Loucy (cell line): ENCODE measurements at regions not wholly inside any gene's neighbourhood (a gene's known extent, or its start where the extent isn't known, plus 50 kb on each side); places are given as distances from the start of the nearest gene placed in this dataset.
"Not testable (repeated sequence)": the region's sequence is repeated elsewhere in the genome, so short reads cannot be mapped to it uniquely, and the experiment has no call there.

Experiments
- H2AFZ ChIP-seq: fragments of 200-600 bp; sonication (generic); 2 replicates; pipeline ENCODE4 v1.6.0; 2016; ENCODE audit warnings: antibody characterized with exemption, mild to moderate bottlenecking, low read length, moderate library complexity
- H3F3A ChIP-seq: fragments of 200-600 bp; 2 replicates; pipeline ENCODE4 v1.6.0; 2016; ENCODE audit warnings: antibody characterized with exemption, low read depth, mild to moderate bottlenecking
- H3K27me3 ChIP-seq: fragments of 200-600 bp; sonication (generic); 2 replicates; pipeline ENCODE4 v1.6.1; 2014; ENCODE audit warnings: low read length, mild to moderate bottlenecking; ENCODE audit not compliant: insufficient read depth, poor library complexity, severe bottlenecking
- H3K36me3 ChIP-seq: fragments of 200-600 bp; sonication (generic); 2 replicates; pipeline ENCODE4 v1.6.1; 2016; ENCODE audit warnings: low read length; ENCODE audit not compliant: insufficient read depth
- H3K4me1 ChIP-seq: fragments of 200-600 bp; sonication (generic); 2 replicates; pipeline ENCODE4 v1.5.1; 2014; ENCODE audit warnings: low read length, mild to moderate bottlenecking; ENCODE audit not compliant: insufficient read depth, poor library complexity, severe bottlenecking
- H3K4me2 ChIP-seq: fragments of 200-600 bp; sonication (generic); 2 replicates; pipeline ENCODE4 v1.6.0; 2014; ENCODE audit warnings: antibody characterized with exemption, low read length, low read depth, mild to moderate bottlenecking; ENCODE audit not compliant: poor library complexity, severe bottlenecking
- H3K4me3 ChIP-seq: fragments of 200-600 bp; sonication (generic); 2 replicates; pipeline ENCODE4 v1.5.1; 2014; ENCODE audit warnings: low read length, mild to moderate bottlenecking, mixed read lengths; ENCODE audit not compliant: poor library complexity, severe bottlenecking
- H3K79me2 ChIP-seq: fragments of 200-600 bp; sonication (generic); 2 replicates; pipeline ENCODE4 v1.6.1; 2014; ENCODE audit warnings: low read length; ENCODE audit not compliant: insufficient read depth
- H3K9ac ChIP-seq: fragments of 200-600 bp; sonication (generic); 2 replicates; pipeline ENCODE4 v1.6.0; 2014; ENCODE audit warnings: mild to moderate bottlenecking, low read depth, low read length, moderate library complexity; ENCODE audit not compliant: poor library complexity, severe bottlenecking
- H3K9me2 ChIP-seq: fragments of 200-600 bp; sonication (generic); replicated peaks from 2 replicates; pipeline ENCODE4 v1.6.1; 2016; ENCODE audit warnings: low read depth, low read length, mixed read lengths
- H3K9me3 ChIP-seq: fragments of 200-600 bp; sonication (generic); 2 replicates; pipeline ENCODE4 v1.6.1; 2014; ENCODE audit warnings: mild to moderate bottlenecking, antibody characterized with exemption, low read length, low read depth; ENCODE audit not compliant: insufficient read depth
- H4K20me1 ChIP-seq: fragments of 200-600 bp; sonication (generic); 2 replicates; pipeline ENCODE4 v1.6.0; 2014; ENCODE audit warnings: antibody characterized with exemption, low read length, mild to moderate bottlenecking; ENCODE audit not compliant: insufficient read depth, poor library complexity, severe bottlenecking
- EZH2phosphoT487 ChIP-seq: fragments of 200-600 bp; IDR thresholded peaks from 2 replicates; pipeline ENCODE4 v1.6.1; 2018; ENCODE audit warnings: antibody characterized with exemption, mild to moderate bottlenecking, moderate library complexity, borderline replicate concordance
- TF ChIP-seq, protein P1 (sequence below): fragments of 200-600 bp; sonication (generic); conservative IDR thresholded peaks from 2 replicates; pipeline ENCODE4 v1.5.1; 2014; ENCODE audit warnings: mild to moderate bottlenecking, antibody characterized with exemption, low read length

DNA sequence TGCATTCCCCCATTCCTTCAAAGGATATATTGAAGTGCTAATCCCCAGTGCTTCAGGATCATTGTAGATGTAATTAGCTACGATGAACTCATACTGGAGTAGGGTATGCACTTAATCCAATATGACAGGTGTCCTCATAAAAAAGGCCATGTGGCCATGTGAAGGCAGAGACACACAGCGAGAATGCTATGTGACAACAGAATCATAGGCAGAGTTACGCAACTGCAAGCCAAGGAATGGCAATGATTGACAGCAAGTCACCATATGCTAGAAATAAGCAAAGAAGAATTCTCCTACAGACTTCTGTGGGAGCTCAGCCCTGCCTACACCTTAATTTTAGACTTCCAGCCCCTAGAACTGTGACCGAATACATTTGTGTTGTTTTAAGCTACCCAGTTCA is 875.6 kb upstream of the ROBO1 start:
- H3K79me2 ChIP-seq, result no peaks in the 10 kb centered on the region
- H4K20me1 ChIP-seq, result no peaks in the 10 kb centered on the region
- no peak overlapping the region for H2AFZ ChIP-seq
- TF ChIP-seq EZH2phosphoT487, result no peak
- TF ChIP-seq, protein P1, sequence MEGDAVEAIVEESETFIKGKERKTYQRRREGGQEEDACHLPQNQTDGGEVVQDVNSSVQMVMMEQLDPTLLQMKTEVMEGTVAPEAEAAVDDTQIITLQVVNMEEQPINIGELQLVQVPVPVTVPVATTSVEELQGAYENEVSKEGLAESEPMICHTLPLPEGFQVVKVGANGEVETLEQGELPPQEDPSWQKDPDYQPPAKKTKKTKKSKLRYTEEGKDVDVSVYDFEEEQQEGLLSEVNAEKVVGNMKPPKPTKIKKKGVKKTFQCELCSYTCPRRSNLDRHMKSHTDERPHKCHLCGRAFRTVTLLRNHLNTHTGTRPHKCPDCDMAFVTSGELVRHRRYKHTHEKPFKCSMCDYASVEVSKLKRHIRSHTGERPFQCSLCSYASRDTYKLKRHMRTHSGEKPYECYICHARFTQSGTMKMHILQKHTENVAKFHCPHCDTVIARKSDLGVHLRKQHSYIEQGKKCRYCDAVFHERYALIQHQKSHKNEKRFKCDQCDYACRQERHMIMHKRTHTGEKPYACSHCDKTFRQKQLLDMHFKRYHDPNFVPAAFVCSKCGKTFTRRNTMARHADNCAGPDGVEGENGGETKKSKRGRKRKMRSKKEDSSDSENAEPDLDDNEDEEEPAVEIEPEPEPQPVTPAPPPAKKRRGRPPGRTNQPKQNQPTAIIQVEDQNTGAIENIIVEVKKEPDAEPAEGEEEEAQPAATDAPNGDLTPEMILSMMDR, result no peak
- H3K4me3 ChIP-seq, result no peak overlapping the region
- no peak overlapping the region for H3K4me2 ChIP-seq
- H3K9ac ChIP-seq, result no peak overlapping the region
- H3K4me1 ChIP-seq, result no peaks in the 10 kb centered on the region
- H3K9me3 ChIP-seq, result no peaks in the 10 kb centered on the region
- no peaks in the 10 kb centered on the region for H3F3A ChIP-seq
- H3K9me2 ChIP-seq, result no peaks in the 10 kb centered on the region
- H3K27me3 ChIP-seq, result no peaks in the 10 kb centered on the region
- no peaks in the 10 kb centered on the region for H3K36me3 ChIP-seq

DNA sequence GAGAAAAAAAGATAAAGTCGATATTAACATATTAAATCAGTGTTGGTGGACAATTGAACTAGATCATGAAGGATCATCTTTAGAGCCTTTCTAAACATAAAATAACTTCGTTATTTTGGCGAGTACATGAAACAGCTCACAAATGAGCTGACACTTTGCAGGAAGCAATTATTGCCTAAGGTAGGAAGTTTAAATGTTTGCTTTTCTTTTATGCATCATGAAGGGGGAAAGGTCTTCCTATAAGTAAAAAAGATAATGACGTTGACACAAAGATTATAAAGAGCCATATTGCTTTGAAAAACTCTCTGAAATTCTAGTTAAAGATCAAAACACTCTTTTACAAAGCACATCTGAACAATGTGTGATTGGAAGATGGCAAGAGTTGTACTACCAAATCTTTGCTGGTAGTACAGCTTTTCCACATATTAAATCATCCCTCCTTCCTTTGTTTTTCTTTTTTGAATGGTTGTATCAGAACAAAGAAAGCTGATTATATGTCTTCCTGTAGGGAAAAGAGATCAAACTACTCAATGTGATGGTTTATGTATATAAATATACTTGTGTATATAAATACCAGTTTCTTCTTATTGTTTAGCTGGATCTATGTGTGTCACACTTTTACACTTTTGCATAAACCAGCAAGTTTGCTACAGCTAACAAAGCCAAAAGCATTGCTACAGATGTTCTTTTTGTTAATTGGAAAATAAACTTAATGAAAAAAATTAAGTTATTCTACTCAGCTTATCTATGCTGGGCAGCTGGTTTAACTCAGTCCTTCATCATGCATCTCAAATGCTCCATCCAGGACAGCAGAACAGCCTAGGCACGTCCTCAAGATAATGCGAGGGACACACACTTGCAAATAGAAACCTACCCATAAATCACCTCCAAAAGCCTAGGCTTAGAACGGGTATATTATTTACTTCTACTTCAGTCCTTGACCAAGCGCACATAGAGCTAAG is 850.8 kb upstream of the ROBO1 start:
- H4K20me1 ChIP-seq, result no peaks in the 10 kb centered on the region
- no peaks in the 10 kb centered on the region for H3K36me3 ChIP-seq
- TF ChIP-seq, protein P1, result no peak
- TF ChIP-seq EZH2phosphoT487, result no peak
- H3K9me3 ChIP-seq, result no peaks in the 10 kb centered on the region
- H3K4me2 ChIP-seq, result no peak overlapping the region
- no peaks in the 10 kb centered on the region for H3F3A ChIP-seq
- no peak overlapping the region for H2AFZ ChIP-seq
- no peaks in the 10 kb centered on the region for H3K27me3 ChIP-seq
- H3K4me1 ChIP-seq, result no peaks in the 10 kb centered on the region
- no peaks in the 10 kb centered on the region for H3K79me2 ChIP-seq
- no peak overlapping the region for H3K9ac ChIP-seq
- no peak overlapping the region for H3K4me3 ChIP-seq
- H3K9me2 ChIP-seq, result 0 out of 2 replicates have a peak, but pooled peaks cover under 1% of the 10 kb centered on the region

DNA sequence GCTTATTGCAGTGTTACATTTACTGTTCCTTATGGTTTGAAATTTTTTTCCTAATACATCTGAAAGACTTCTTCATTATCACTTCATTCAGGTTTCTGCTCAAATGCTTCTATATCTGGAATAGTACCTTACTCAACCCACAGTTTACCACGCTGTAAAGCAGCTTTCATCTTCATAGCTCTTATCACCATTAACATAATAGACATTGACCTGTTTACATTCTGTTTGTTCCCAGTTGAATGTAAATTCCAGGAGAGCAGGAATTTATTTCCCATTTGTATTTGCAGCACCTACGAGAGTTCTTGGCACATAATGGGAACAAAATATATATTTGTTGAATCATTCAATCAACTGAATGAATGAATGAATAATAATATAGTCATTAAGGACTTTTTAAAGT is 844.6 kb upstream of the ROBO1 start:
- Histone ChIP-seq H3K4me2 (no peak overlapping the region), H3F3A (no peaks in the 10 kb centered on the region), H3K4me1 (no peaks in the 10 kb centered on the region), H3K9me3 (no peaks in the 10 kb centered on the region), H3K27me3 (no peaks in the 10 kb centered on the region), H4K20me1 (no peaks in the 10 kb centered on the region), H3K36me3 (no peaks in the 10 kb centered on the region), H2AFZ (no peak overlapping the region), H3K4me3 (no peak overlapping the region), H3K9me2 (0 out of 2 replicates have a peak, but pooled peaks cover 3% of the 10 kb centered on the region), H3K79me2 (no peaks in the 10 kb centered on the region), H3K9ac (no peak overlapping the region)
- TF ChIP-seq, protein P1, result no peak
- TF ChIP-seq EZH2phosphoT487, result no peak

DNA sequence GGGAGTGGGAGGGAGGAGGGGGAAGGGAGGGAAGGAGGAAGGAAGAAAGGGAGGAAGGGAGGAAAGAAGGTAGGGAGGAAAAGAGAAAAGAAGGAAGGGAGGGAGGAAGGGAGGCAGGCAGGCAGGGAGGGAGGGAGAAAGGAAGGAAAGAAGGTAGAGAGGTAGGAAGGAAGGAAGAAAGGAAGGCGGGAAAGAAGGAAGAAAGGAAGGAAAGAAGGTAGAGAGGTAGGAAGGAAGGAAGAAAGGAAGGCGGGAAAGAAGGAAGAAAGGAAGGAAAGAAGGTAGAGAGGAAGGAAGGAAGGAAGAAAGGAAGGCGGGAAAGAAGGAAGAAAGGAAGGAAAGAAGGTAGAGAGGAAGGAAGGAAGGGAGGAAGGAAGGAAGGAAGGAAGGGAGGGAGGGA is 840.3 kb upstream of the ROBO1 start:
- H3K9me3 ChIP-seq, H3K9ac ChIP-seq, H3K36me3 ChIP-seq, H3K4me1 ChIP-seq, H3K4me3 ChIP-seq, H4K20me1 ChIP-seq, H3K27me3 ChIP-seq, H3K9me2 ChIP-seq, H3F3A ChIP-seq, H3K4me2 ChIP-seq, H2AFZ ChIP-seq, H3K79me2 ChIP-seq: not testable (repeated sequence)
